MCF 10A (cell line): ENCODE measurements at regions not wholly inside any gene's neighbourhood (a gene's known extent, or its start where the extent isn't known, plus 50 kb on each side); places are given as distances from the start of the nearest gene placed in this dataset.

Experiments used
- BruUV-seq: library from RNA; stranded (reverse); fragments of 400-500 nt; replicated peaks from 2 replicates; lab custom pipeline; 2021; lab: Mats Ljungman, UMichigan
- CTCF ChIA-PET: fragments of 300-600 bp; sonication (Branson Sonifier 250); formaldehyde crosslinking; extraction: SDS; loops from one replicate; lab custom pipeline; 2021; ENCODE audit warnings: antibody characterized with exemption, inconsistent platforms; lab: Yijun Ruan, JAX
- POLR2A ChIA-PET: fragments of 300-600, 350-650 bp; sonication (Branson Sonifier 250); formaldehyde crosslinking; extraction: SDS; loops from one replicate; lab custom pipeline; 2020; ENCODE audit warnings: antibody characterized with exemption, inconsistent platforms; lab: Yijun Ruan, JAX
- DNase-seq: peaks from one replicate; pipeline ENCODE4 v3.0.0-alpha.2; 2018; ENCODE audit not compliant: unreplicated experiment
- H3K27ac Mint-ChIP-seq: one replicate; pipeline ENCODE4 v1.8.0; 2022; ENCODE audit warnings: mild to moderate bottlenecking, low read depth, mixed read lengths; ENCODE audit not compliant: unreplicated experiment
- H3K27me3 Mint-ChIP-seq: one replicate; pipeline ENCODE4 v1.8.0; 2022; ENCODE audit warnings: mixed read lengths; ENCODE audit not compliant: insufficient read depth, unreplicated experiment
- H3K36me3 Mint-ChIP-seq: one replicate; pipeline ENCODE4 v1.8.0; 2022; ENCODE audit warnings: mild to moderate bottlenecking, moderate library complexity, mixed read lengths; ENCODE audit not compliant: insufficient read depth, unreplicated experiment
- H3K4me1 Mint-ChIP-seq: one replicate; pipeline ENCODE4 v1.8.0; 2022; ENCODE audit warnings: mixed read lengths; ENCODE audit not compliant: insufficient read depth, unreplicated experiment
- H3K4me3 Mint-ChIP-seq: one replicate; pipeline ENCODE4 v1.8.0; 2022; ENCODE audit warnings: mild to moderate bottlenecking, moderate library complexity, mixed read lengths; ENCODE audit not compliant: unreplicated experiment
- H3K9me3 Mint-ChIP-seq: one replicate; pipeline ENCODE4 v1.8.0; 2022; ENCODE audit warnings: mixed read lengths; ENCODE audit not compliant: unreplicated experiment
- CTCF ChIP-seq: fragments of 200-600 bp; IDR thresholded peaks from one replicate; pipeline ENCODE4 v1.8.0; 2022; ENCODE audit warnings: antibody characterized with exemption, mild to moderate bottlenecking; ENCODE audit not compliant: unreplicated experiment
- intact Hi-C: fragments of 100-400 bp; cut with micrococcal nuclease; formaldehyde crosslinking; loops from 2 replicates; pipeline ENCODE4 v1.14.1; 2022

DNA sequence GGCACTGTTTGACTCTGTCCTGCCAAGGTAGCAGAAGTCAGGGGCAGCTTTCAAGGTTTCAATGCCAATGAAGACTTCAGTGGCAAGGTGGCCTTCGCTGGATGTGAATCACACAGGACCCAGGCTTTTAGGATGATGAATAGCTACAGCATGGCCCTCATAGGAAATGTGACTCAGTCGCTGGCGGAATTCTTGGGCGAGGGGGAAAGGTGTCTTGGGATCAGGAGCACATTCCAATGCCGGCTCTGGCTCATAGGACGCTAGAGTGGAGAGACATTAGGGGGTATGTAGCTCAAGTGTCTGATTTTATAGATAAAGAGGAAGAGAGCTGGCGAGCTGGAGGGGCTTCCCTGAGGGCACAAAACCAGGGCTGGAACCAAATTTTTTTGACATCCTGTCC lies 68.6 kb downstream of the SMIM21 start:
- Mint-ChIP-seq H3K9me3 (peaks cover 16% of the 10 kb centered on the region), H3K27ac (no peak overlapping the region), H3K27me3 (peaks cover 11% of the 10 kb centered on the region), H3K4me3 (no peak overlapping the region), H3K36me3 (no peaks in the 10 kb centered on the region), H3K4me1 (no peaks in the 10 kb centered on the region)
- no peak for TF ChIP-seq CTCF
- POLR2A ChIA-PET, result no interaction called here
- intact Hi-C loops, result no loop called here
- CTCF ChIA-PET, result interaction anchor here (0.6 kb wide), 1 partner anchor 716 kb away, joined by 3 read pairs; no protein-coding TSS in a partner anchor
- DNase-seq, result peak; percentile 17
- no TSS peak for BruUV-seq

- no TSS peak for BruUV-seq
- no peak for DNase-seq
These were observed 74.1 kb downstream of the SMIM21 start for GRCh38 chr18:75353357-75353756.

GRCh38 chr18:75351409-75351808 lies 76.1 kb downstream of the SMIM21 start:
- CTCF ChIA-PET, result no interaction called here
- Mint-ChIP-seq H3K27me3 (no peaks in the 10 kb centered on the region), H3K27ac (no peak overlapping the region), H3K9me3 (peaks cover 23% of the 10 kb centered on the region), H3K4me3 (no peak overlapping the region), H3K36me3 (no peaks in the 10 kb centered on the region), H3K4me1 (no peaks in the 10 kb centered on the region)
- no peak for TF ChIP-seq CTCF
- no TSS peak for BruUV-seq
- intact Hi-C loops, result no loop called here
- POLR2A ChIA-PET, result no interaction called here
- no peak for DNase-seq

More at GRCh38 chr18:75353357-75353756, 74.1 kb downstream of the SMIM21 start:
- Mint-ChIP-seq H3K4me3 (no peak overlapping the region), H3K27me3 (no peaks in the 10 kb centered on the region), H3K27ac (no peak overlapping the region), H3K9me3 (peaks cover 23% of the 10 kb centered on the region), H3K36me3 (no peaks in the 10 kb centered on the region), H3K4me1 (no peaks in the 10 kb centered on the region)
- no peak for TF ChIP-seq CTCF
- POLR2A ChIA-PET, result no interaction called here
- intact Hi-C loops, result no loop called here
- CTCF ChIA-PET, result interaction anchor here (0.6 kb wide), 1 partner anchor 70 kb away, joined by 3 read pairs; no protein-coding TSS in a partner anchor

GRCh38 chr18:75350857-75351256 lies 76.6 kb downstream of the SMIM21 start:
- ChIA-PET POLR2A (no interaction called here), CTCF (interaction anchor here (0.6 kb wide), 1 partner anchor 1549 kb away, joined by 4 read pairs; no protein-coding TSS in a partner anchor)
- TF ChIP-seq CTCF, result no peak
- BruUV-seq, result no TSS peak
- Mint-ChIP-seq H3K27ac (no peak overlapping the region), H3K4me1 (no peaks in the 10 kb centered on the region), H3K9me3 (peaks cover 23% of the 10 kb centered on the region), H3K36me3 (no peaks in the 10 kb centered on the region), H3K27me3 (no peaks in the 10 kb centered on the region), H3K4me3 (no peak overlapping the region)
- no peak for DNase-seq
- intact Hi-C loops, result no loop called here
